Stimulated activated CD8-positive, alpha-beta memory T cell treated with anti-CD3 and anti-CD28 coated beads, Interleukin-12 subunit alpha, Interleukin-12 subunit beta, amount 100 ng/mL, for 1 hour (primary cell): ENCODE measurements at regions not wholly inside any gene's neighbourhood (a gene's known extent, or its start where the extent isn't known, plus 50 kb on each side); places are given as distances from the start of the nearest gene placed in this dataset.

Experiments used
- DNase-seq: peaks from one replicate; pipeline ENCODE4 v3.0.0-alpha.2; 2020; ENCODE audit warnings: low read depth

GRCh38 chr12:107978201-107978600, 150.9 kb upstream of the WSCD2 start:
- no peak for DNase-seq

DNA sequence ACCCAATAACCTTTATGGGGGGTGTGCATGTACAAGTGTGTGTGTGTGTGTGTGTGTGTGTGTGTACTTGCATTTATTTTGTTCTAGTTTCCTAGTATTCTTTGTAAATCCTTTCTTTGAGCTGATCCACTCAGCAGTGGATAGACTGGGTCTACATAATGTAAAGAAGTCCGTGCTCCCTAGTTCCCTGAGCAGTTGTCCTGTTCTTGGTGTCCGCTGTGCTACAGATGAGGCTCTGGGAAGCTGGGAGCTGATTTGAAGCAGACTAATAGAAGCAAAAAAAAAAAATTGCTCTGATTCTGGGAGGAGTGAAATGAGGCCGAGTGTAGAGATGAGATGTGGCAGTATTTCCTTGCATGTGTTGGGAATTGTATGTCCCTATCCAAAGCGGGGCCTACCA, 150.4 kb upstream of the WSCD2 start:
- no peak for DNase-seq

DNA sequence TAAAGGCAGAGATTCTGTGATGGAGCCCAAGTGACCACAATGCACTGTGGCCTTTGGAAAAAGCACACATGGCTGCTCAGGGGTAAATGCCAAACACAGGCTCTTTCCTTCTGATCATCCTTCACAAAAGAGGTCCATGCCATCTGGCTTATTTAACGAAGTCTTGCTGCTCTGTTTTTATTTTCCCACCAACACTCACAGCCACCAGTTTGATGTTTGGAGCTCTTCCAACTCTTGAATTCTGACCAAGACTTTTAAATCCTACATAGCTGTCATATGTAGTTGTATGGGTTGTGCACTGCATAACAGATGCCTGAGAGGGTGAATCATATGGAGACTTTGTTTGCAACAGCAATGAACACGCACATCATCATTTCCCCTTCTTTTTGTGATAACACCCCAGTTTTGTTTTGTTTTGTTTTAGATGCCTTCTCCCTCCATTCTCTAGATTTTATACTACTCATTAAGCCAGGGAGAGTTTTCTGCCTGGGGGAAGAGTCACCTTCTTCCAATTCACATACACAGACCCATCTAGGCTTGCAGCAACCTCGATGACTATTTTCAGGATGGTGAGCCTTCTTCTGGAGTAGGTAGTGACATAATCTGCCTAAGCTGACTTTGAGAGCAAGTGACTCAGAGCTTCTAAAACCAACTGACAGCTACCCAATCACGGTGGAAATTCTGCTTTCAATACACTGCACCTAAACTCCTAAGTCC, 145.2 kb upstream of the WSCD2 start:
- no peak for DNase-seq

DNA sequence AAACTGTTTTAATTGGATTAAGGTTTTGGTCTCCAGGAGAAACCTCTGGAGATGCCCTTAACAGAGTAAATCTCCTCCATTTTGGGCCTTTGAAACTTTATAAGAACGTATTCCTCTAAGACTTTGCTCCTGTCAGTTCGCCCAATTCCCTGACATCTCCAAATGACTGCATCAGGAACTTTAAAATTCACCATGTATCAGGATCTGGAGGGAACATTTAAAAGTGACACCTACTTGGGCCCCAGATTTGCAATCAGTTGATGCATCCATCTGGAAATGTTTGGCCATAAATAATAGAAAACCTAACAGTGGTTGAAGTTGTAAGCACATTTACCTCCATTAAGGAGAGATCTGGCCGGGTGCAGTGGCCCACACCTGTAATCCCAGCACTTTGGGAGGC, 144.1 kb upstream of the WSCD2 start:
- no peak for DNase-seq

DNA sequence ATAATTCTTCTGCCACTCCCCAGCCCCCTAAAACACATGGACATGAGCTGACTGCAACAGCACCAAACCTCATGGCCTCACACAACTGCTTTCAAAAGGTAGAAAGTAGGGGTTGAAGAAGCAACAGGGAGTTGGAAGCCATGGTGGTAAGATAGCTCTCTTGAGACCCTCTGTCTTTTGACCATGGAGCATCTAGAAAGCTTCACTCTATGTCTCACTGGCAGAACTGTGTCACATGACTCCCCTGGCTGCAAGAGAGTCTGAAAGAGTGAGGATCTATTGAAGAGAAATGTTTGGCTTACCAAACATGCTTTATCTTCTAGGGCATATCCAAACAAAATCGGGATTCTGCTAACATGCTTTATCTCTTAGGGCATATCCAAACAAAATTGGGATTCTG, 142.9 kb upstream of the WSCD2 start:
- no peak for DNase-seq

GRCh38 chr12:107990325-107990724, 138.8 kb upstream of the WSCD2 start:
- no peak for DNase-seq

DNA sequence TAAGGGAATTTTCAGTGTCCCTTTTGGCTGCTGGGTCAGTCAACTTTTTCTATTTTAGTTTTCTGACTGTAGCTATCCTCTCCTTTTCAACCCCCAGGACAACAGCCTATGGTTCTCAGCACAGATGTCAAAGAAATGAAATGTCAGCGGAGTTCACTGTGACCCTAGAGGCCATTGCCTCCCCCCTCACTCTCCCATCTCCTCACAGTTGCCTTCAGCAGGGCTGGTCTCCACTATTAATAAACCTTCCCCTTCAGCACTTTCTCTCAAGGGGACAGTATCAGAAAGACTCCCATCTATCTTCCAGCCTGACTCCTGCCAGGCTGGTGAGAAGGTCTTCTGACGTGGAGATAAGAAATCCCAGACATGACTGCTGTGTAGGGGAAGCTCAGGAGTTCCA, 137.1 kb upstream of the WSCD2 start:
- no peak for DNase-seq

DNA sequence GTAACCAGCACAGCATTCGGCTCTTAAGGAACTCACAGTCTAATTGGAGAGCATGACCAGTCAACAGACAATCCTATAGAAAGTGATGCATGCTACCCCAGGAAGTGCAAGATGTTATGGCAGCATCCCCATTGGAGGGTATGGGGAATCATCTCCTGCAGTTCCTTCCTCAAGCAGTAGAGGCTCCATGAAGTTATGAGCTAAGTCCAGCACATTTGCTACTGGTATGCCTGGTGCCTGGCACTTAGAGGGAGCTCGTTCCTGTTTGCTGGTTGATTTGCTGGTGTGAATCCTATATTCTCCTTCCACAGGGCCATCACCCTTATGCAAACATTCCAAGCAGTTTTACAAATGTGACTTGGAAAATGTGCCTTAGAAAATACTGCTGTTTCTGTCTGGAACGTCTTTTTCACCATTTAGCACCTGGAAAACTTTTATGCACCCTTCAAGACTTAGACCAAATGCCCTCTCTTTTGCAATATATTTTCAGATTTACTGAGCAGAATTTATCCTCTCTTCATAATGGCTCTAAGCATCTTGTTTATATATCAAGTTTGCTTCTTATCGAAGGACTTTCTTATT, 136.1 kb upstream of the WSCD2 start:
- no peak for DNase-seq

DNA sequence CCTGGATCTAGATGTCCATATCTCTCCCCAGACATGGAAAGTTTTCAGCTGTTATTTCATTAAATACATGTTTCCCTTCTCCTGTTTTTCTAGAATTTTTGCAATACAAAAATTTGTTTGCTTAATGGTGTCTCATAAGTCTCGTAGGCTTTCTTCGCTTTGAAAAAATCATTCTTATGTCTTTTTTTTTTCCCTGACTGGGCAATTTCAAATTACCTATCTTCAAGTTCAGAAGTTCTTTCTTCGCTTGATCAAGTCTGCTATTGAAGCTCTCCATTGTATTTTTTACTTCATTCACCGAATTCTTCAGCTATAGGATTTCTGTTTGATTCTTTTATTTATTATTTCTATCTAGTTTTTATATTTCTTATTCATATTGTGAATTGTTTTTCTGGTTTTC, 130.2 kb upstream of the WSCD2 start:
- no peak for DNase-seq

- DNase-seq: no peak
Measured at GRCh38 chr12:108000111-108000510, 129.0 kb upstream of the WSCD2 start.

DNA sequence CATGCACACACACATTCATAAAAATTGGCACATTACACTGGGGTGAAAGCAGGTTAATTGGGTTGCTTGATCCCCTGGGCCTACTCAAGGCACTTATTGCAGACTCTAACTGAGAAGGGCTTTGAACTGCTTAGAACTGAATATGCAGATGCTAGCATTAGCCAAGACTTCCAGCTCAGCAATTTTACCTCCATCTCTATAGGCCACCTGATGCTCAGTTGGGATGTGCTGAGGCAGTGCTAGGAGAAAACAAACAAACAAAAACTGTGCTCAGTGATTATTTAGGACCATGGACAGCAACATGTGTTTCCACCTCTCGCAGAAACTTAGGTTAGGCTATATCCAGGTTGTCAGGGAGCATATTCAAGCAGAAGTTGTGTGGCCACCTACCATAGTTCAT, 124.8 kb upstream of the WSCD2 start:
- DNase-seq: no peak

DNA sequence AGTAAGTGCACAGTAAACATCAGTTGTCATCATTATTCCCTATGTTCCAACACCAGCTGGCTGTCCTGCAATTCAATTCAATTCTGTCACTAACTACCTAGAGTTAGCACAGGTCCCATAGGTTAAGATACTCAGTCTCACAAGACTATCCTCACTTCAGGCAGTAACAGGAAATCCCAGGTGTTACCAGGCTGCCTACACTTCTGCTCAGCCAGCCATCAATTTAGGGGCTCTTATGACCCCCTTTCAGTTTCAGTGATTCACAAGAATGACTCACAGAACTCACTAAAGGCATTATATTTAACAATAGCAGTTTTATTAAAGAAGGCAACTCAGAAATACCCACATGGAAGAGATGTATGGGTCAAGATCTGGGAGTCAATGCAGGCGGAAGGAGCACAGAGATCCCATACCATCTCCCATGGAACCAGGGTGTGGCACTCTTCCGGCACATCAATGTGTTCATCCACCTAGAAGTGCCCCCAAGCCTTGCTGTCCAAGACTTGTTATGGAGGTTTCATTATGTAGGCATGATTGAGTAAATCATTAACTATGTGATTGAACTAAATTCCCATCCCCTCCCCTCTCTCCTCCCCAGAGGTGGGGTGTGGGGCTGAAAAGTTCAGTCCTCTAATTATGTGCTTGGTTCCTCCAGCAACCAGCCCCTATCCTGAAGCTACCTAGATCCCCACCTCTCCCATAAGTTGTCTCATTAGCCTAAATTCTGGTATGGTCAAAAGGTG, 120.8 kb upstream of the WSCD2 start:
- no peak for DNase-seq

GRCh38 chr12:108009442-108010070, 119.5 kb upstream of the WSCD2 start:
- no peak for DNase-seq

DNA sequence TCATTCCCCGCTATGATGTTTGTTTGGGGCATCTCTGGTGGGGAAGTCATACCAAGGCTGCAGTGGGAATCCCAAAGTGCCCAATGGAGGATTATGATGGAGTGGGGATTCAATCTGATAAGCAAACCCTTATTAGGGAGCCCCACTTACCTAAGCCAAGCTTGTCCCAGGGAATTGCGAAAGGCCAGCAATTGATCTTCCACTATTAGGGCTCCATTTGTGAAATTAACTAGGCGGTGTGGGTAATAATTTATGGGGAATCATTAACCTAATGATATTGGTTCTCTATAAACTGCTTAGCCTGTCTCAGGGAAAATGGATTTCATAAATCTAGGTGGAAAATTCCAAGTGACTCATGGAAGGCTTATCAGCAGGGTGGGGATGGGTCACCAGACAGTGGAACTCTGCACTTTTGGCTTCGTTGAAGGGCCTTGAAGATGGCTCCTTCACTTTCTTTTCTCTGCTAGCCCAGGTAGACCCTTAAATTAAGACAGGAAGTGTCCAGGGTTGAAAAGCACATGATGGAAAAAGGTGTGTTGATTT, 113.0 kb upstream of the WSCD2 start:
- DNase-seq: no peak

DNA sequence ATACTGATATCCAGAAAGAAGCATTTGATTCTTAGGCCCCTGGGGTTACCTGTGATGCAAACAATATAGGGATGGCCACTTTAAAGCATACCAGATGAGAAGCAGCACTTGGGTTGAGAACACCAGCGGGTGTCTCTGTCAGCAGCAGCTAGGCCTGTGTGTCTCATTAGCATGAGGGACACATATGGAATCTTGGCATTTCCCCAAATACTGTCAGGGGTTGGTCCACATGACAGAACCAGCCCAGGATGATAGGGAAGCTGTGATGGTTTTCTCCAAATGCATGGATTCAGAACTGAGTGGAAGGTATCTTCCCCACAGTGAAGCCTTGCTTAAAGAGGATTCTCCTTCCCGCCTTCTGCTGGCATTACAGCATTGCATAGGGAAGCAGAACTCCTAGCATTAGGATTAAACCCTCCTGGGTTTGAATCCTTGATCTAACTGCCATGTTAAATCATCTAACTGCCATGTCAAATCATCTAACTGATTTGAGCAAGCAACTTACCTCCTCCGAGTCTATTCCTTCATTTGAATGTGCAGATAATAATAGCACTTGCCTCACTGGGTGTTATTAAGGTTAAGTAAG, 111.5 kb upstream of the WSCD2 start:
- no peak for DNase-seq

DNA sequence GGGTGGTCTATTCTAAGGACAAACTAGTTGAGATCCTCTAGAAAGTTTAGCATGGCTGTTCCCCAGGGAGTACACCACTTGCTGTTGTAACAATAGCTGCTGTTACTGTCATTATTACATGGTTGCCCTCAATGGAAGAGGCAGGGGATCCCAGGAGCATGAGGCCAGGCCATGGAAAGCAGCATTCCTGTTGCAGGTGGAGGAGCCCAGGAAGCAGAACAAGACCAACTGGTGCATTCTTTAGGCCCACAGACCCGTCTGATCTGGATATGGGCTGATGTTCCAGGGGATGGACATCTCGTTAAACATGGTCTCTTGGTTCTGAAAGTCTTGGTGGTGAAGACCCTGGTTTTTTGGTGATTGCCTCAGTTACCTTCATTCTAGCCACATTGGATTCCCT, 109.2 kb upstream of the WSCD2 start:
- DNase-seq: no peak

DNA sequence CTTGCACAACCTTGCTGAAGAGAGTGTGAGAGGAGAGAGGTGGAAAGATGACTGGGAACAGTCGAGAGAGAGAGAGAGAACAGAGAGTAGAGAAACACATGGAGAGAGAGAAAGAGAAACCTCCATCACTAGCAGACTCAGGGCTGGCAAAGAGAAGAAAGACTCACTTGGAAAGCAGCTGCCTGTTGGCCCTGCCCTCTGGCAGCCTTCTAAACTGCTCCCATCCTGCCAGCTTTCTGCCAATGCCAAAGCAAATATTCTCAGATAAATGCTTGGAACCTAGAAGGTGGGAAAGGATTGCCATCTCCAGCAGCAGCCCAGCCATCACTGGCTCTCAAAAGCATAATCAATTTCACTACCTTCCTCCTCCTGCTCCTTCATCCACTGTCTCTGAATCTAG, 107.9 kb upstream of the WSCD2 start:
- DNase-seq: no peak

DNA sequence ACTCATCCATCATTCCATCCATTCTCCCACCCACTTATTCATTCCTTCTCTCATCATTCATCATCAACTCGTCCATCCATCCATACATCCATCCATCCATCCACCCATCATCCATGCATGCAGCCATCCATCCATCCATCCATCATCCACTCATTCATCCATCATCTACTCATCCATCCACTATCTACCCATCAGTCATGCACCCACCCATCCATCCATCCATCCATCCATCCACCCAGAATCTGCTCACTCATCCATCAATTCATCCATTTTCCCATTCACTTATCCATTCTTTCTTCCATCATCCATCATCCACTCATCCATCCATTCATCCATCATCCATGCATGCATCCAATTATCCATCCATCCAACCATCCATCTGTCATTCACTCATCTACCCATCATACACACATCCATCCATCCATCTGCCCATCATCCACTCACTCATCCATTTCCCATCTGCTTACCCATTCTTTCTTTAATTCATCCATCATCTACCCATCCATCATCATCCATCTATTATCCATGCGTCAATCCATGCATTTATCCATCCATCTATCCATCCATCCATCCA, 107.1 kb upstream of the WSCD2 start:
- DNase-seq: no peak

DNA sequence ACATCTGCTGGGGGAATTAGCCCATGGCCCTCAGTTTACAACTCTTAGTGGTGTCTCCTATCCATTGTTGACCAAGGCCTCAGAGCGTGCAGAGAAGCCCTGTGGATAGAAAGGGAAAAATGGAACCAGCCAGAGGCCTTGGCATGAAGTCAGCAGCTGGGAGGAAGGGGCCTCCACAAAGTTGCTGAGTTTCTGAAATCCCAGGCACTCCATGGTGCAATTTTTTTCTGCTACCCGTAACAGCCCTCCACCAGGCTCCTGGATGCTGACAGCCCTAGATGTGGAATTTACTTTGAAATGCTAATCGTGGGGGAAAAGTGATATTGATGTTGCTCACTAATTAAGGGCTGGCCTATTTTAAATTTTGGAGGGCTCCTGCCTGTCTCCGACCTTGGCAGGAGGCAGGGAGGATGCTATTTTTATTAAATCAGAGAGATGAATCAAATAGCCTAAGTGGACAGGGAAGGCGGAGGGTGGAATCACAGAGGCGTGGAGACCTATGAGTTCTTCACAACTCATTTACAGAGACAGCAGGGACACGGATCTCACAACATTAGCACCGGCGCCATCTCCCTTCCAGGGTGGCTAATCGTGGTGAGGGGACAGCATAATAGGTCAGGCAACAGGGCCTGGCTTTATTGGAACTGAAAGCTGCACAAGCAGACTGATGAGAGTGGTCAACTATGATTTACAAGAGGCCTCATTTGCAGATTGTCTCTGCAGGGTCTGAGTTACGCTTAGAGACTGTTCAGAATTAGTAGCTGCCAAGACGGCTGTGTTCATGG, 99.8 kb upstream of the WSCD2 start:
- no peak for DNase-seq

- DNase-seq: no peak
Measured at GRCh38 chr12:108033090-108033489, 96.0 kb upstream of the WSCD2 start.

DNA sequence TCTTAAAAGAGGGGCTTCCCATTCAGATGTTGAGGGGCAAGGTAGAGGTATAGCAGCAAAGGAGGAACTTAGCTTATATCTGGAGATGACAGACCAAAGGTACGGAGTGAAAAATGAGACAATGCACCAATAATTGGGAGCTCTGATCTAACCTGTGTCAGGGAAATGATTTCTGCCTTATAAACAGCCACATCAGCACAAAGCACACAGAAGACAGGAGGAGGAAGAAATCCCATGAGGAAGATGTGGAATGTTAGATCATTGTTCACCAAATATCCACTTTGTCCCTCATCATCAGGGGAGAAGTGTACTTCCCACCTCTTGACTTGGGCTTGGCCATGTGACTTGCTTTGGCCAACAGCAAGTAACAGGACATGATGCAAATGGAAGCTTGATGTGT, 93.7 kb upstream of the WSCD2 start:
- no peak for DNase-seq
